ENCODE measurements at regions not wholly inside any gene's neighbourhood (a gene's known extent, or its start where the extent isn't known, plus 50 kb on each side); places are given as distances from the start of the nearest gene placed in this dataset.

GRCh38 chr1:17891205-17892110 lies 136.3 kb downstream of the ACTL8 start:
- TF ChIP-seq FOSL1 (IDR thresholded peaks at IDR 0.05; ENCODE audit: insufficient read depth, low read depth, low read length) = no peak
- TF ChIP-seq CTCF (IDR thresholded peaks at IDR 0.05; ENCODE audit: control extremely low read depth in 1 of 3, insufficient read depth in 1 of 3, low read depth in 1 of 3, low read length in 3 of 3) = no peak
- TF ChIP-seq YY1 (IDR thresholded peaks at IDR 0.05; ENCODE audit: low read depth, low read length) = no peak
- TF ChIP-seq MAX (IDR thresholded peaks at IDR 0.05) = no peak
- TF ChIP-seq EZH2 (IDR thresholded peaks at IDR 0.05; ENCODE audit: low read depth, low read length, severe bottlenecking) = no peak
- TF ChIP-seq POLR2AphosphoS5 (IDR thresholded peaks at IDR 0.05; ENCODE audit: low read depth, low read length) = no peak
- no peak for TF ChIP-seq CHD2 (IDR thresholded peaks at IDR 0.05; ENCODE audit: low read length)
- TF ChIP-seq EGR1 (IDR thresholded peaks at IDR 0.05; ENCODE audit: borderline replicate concordance, low read depth, low read length) = no peak
- TF ChIP-seq SP2 (IDR thresholded peaks at IDR 0.05; ENCODE audit: low read length) = no peak
- no peak for TF ChIP-seq EP300 (IDR thresholded peaks at IDR 0.05; ENCODE audit: borderline replicate concordance in 1 of 2, low read depth in 2 of 2, low read length in 2 of 2)
- no peak for TF ChIP-seq ATF3 (IDR thresholded peaks at IDR 0.05; ENCODE audit: insufficient read depth, low read depth, low read length)
- no peak for TF ChIP-seq SIRT6 (IDR thresholded peaks at IDR 0.05; ENCODE audit: low read length)
- no peak for TF ChIP-seq JUND (IDR thresholded peaks at IDR 0.05; ENCODE audit: low read length)
- TF ChIP-seq POLR2A (IDR thresholded peaks at IDR 0.05; ENCODE audit: control extremely low read depth in 1 of 2, low read depth in 2 of 2, low read length in 2 of 2) = no peak
